Hematopoietic multipotent progenitor cell treated with erythropoietin and hydrocortisone succinate and interleukin-3 and kit ligand, for 4 days (in vitro differentiated cells): ENCODE measurements at regions not wholly inside any gene's neighbourhood (a gene's known extent, or its start where the extent isn't known, plus 50 kb on each side); places are given as distances from the start of the nearest gene placed in this dataset.

Source experiments
- DNase-seq: peaks from one replicate; pipeline ENCODE4 v3.0.0-alpha.2; 2015

DNA sequence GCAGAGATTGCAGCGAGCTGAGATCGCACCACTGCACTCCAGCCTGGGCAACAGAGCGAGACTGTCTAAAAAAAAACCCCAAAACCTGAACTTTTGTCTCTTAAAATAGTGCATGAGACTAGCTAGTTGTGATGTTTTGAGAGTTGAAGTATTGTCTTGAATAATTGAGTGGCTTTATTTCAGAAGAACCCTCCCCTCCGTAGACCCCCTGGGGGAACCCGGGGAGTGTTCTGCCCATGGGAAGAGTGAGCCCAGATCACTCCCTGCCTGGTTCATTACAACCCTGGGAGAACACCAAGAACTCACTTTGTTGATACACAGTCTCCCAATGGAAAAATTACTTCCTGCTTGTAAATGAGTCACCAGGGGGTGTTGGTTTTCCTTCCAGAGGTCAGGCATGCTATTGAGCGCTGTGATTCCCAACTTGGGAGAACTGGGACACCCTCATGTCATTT lies 65.3 kb upstream of the SHISA3 start:
- DNase-seq = no peak

DNA sequence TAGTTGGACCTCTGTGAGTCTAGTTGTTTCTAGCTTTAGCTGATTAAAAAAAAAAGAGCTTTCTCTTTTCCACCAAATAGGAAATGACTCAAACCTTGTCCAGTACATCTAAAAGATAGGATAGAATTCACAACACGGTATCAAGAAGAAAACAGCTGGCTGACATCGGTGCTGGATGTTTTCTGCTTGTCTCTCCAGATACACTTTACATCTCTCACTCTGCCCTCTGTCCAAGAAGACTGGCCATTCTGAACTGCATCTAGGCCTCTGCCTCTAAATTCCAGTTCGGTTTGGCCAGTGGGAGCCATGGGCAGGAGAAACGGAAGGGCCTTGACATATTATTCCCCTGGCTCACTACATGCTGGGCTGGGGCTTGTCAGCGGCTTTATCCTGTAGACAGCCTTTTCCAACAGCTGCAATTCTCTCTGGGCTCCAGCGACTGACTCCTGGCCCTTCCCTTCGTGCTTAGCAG lies 57.3 kb upstream of the SHISA3 start:
- DNase-seq = no peak

DNA sequence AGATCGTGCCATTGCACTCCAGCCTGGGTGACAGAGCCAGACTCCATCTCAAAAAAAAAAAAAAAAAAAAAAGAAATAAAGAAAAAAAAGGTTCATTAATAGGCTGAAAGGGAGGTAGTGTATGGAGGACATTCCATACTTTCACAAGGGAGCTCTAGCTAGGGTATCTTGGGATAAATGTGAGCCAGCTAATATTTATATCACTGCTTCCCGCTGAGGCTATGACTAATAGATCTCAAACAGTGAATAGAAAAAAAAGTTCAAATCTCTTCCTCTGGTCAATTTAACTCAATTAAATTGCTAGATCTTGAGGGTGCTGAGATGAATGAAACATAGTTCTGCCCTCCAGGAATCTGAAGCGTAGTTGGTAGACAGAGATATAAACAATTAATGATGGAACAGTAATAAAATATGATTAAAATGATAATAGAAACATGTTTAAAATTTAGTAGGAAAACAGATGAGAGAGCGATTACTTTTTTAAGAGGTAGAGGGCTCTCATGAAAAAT lies 55.7 kb upstream of the SHISA3 start:
- DNase-seq = no peak

DNA sequence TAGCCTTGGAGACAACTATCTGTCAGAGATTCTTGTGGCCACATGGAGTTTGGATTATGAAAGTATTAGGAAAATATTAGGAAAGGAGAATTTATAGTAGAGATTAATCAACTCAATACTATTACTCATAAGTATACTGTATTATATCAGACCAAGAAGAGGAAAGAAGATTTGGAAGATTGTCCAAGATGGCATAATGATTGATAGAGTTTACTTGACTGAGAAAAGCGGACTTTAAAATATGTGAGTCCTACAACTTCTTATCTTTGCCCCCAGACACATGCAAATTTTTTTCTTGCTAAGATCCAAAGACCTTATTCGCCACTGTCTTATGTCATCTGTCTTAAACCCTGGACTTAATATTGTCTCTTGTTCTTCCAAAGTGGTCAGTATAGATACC lies 54.8 kb upstream of the SHISA3 start:
- DNase-seq = peak; percentile 5

DNA sequence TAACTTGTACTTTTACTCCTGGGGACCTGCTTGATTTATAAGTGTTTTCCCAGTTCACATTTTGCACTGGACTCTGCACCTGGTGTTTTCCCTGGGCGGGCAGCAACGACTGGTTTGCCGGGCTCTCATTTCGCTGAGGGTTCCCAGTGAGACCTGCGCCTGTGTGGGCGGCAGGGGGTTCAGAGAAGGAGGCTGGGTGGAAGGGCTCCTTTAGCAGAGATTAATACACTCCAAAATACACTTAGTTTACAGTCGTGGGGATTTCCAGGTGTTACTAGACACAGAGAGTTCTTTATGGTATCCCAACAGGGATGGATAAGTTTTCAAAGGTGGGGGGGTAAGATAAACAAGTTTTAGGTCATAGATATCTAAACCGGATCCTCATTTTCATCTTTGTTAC lies 53.0 kb upstream of the SHISA3 start:
- no peak for DNase-seq

DNA sequence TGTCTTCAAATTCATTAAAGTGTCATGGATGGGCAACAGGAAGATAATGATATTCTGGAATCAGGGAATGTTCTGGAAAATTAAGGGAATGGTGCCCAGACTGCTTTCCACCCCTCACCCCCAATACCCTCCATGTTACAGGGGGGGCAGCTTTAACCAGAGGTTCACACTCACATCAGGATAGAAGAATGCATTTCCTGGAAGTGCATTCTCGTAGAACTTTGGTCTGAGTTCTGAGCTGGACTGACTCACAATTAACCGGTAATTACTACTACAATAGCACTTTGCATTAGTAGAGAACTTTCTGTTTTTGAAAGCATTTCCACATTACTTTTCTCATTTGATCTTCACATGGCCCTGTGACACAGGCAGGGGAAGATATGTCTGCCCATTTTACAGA lies 52.5 kb upstream of the SHISA3 start:
- DNase-seq = no peak

DNA sequence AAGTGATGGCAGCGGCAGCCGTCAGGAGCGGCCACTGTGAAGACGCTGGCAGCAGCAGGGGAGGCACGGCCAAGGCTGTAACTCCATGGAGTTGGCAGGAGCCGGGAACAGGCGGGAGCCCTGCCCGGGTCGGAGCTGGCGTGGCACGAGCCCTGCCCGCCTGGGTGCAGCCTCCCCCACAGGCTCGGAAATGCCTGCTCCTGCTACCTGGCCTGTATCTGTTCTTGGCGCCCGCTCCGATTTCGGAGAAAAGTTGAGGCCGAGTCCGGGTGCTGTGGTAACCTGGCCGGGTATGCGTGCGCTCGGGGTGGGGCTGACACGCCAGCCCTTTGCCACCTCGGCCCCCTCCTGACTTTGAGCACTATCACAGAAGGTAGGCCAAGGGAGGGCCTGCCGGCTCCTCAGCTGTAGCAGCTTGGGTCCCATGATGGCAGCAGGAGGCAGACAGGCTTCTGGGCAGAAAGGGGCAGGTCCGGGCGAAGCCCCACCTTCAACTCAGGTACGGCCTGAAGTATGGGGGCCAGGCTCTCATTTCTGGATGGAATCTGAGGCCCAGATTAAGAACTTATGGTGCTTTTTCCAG lies 51.2 kb upstream of the SHISA3 start:
- DNase-seq = no peak

DNA sequence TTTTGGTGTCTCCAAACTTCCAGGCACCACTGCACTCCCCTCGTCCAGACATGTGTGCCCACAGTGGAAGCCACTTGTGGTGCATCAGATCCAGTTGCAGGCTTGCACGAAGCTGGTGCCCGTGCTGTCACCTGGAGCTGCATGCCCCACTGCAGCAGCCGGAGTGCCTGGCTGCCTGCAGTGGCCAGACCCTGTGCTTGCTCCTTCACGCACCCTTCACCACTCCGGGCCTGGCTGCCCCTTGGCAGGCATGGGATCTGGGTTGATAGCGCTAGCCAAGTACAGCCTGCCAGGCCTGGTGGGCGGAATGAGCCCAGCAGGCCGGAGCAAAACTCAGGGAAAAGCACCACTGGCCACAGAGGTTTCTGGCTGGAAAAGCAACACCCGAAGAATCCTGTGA lies 50.2 kb upstream of the SHISA3 start:
- no peak for DNase-seq
